Tibial nerve (tissue), 4 donors: ENCODE measurements at regions not wholly inside any gene's neighbourhood (a gene's known extent, or its start where the extent isn't known, plus 50 kb on each side); places are given as distances from the start of the nearest gene placed in this dataset.
A peak's percentile ranks its signal among the peaks of the same experiment; 100 is the strongest.

Source experiments
- DNase-seq, 2 donors: peaks; one replicate each; pipeline ENCODE4 v3.0.0-alpha.2; 2019; ENCODE audit warnings: low spot score in 2 of 2
- H3K27ac ChIP-seq, 4 donors: fragments of 200-600 bp; sonication (generic) in 3 of 4; one replicate each; pipeline ENCODE4 v1.5.1; 2017 to 2019; ENCODE audit warnings: mild to moderate bottlenecking in 1 of 4
- H3K27me3 ChIP-seq, 2 donors: fragments of 200-600 bp; sonication (generic) in 1 of 2; one replicate each; pipeline versions ENCODE4 v1.5.1 to v1.6.0; 2017 to 2019
- H3K36me3 ChIP-seq, 3 donors: fragments of 200-600 bp; sonication (generic); one replicate each; pipeline ENCODE4 v1.5.1; 2018 to 2019
- H3K4me1 ChIP-seq, 4 donors: fragments of 200-600 bp; sonication (generic) in 3 of 4; one replicate each; pipeline ENCODE4 v1.5.1; 2017 to 2019
- H3K4me3 ChIP-seq, 4 donors: fragments of 200-600 bp; sonication (generic) in 3 of 4; one replicate each; pipeline ENCODE4 v1.5.1; 2017 to 2019; ENCODE audit warnings: mild to moderate bottlenecking in 1 of 4, moderate library complexity in 1 of 4
- H3K9me3 ChIP-seq, 4 donors: fragments of 200-600 bp; sonication (generic) in 3 of 4; one replicate each; pipeline ENCODE4 v1.5.1; 2017 to 2019
- CTCF ChIP-seq, 5 experiments: fragments of 200-600 bp in 3 of 5; fragments of 450-650 bp in 2 of 5; sonication (generic) in 3 of 5; IDR thresholded peaks; one replicate each; pipeline ENCODE4 v1.5.1; 2016 to 2019; ENCODE audit warnings: antibody characterized with exemption in 5 of 5, mild to moderate bottlenecking in 3 of 5, moderate library complexity in 2 of 5
- EP300 ChIP-seq, 2 donors: sonication (generic); formaldehyde crosslinking; IDR thresholded peaks; one replicate each; pipeline ENCODE4 v1.6.1; 2017; ENCODE audit warnings: antibody characterized with exemption in 2 of 2, mild to moderate bottlenecking in 1 of 2
- POLR2A ChIP-seq, 2 donors: fragments of 450-650 bp; IDR thresholded peaks; one replicate each; pipeline ENCODE4 v1.6.1; 2017; ENCODE audit warnings: antibody characterized with exemption in 2 of 2, mild to moderate bottlenecking in 2 of 2, moderate library complexity in 2 of 2
- WGBS, 2 donors: methylation state at CpG; one replicate each; pipeline ENCODE4 v1.1.5; 2018; 5-methylcytosine and 5-hydroxymethylcytosine counted together

DNA sequence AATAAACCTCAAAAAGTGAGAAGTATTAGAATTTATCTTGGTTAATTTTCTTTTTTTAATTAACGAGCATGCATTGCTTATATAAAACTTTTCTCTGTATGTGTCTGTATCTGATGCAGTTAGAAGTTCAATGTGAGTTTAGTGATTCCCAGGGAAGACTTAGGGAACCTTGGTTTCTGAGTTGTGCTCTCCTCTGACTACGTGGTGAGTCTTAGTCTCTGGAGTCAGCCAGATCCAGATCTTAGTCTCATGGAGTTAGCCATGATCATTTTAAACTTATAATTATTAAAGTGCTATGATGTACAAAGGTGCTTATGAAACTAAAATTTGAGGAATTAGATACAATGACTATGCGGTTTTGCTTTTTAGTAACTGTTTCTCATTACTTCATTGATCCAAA lies 285.3 kb upstream of the DMRT1 start:
- Histone ChIP-seq H3K27ac (no peak overlapping the region), H3K36me3 (no peaks in the 10 kb centered on the region), H3K27me3 (no peaks in the 10 kb centered on the region), H3K9me3 (no peaks in the 10 kb centered on the region), H3K4me1 (peaks cover 0 to 40% (median 7%) of the 10 kb centered on the region in 4 donors), H3K4me3 (no peak overlapping the region)
- DNase-seq, result no peak
- TF ChIP-seq EP300 (IDR thresholded peaks at IDR 0.05) (no peak), CTCF (IDR thresholded peaks at IDR 0.05) (no peak), POLR2A (IDR thresholded peaks at IDR 0.05) (no peak)
- 80 to 84% methylated on average over 3 of the region's 3 CpGs for WGBS, 2 donors

DNA sequence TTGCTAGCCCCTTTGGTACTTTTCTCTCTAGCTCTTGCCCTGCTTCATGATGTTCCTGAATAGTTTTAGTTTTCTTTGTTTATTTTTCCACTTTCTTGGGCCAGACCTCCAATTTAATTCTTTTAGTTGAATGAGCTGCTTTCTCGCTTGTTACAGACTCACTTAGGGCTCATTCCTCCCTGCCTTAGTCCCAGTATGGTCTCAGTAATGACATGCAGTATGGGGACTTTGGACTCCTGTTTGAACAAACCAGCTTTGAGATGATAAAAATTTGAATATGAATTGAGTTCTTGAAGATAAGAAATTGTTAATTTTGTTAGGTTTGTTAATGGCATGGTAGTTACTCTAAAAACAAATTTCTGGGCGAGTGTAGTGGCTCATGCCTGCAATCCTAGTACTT lies 284.8 kb upstream of the DMRT1 start:
- no peak overlapping the region for H3K27ac ChIP-seq
- H3K36me3 ChIP-seq, result no peaks in the 10 kb centered on the region
- WGBS, 2 donors, result 73 to 85% methylated on average over 2 of the region's 2 CpGs
- no peak for DNase-seq
- H3K9me3 ChIP-seq, result no peaks in the 10 kb centered on the region
- H3K4me1 ChIP-seq, result peaks cover 0 to 45% (median 9%) of the 10 kb centered on the region in 4 donors
- H3K27me3 ChIP-seq, result no peaks in the 10 kb centered on the region
- no peak for TF ChIP-seq POLR2A (IDR thresholded peaks at IDR 0.05)
- no peak for TF ChIP-seq CTCF (IDR thresholded peaks at IDR 0.05)
- TF ChIP-seq EP300 (IDR thresholded peaks at IDR 0.05), result no peak
- H3K4me3 ChIP-seq, result no peak overlapping the region

- no peaks in the 10 kb centered on the region for H3K36me3 ChIP-seq
- no peaks in the 10 kb centered on the region for H3K27me3 ChIP-seq
- H3K27ac ChIP-seq, result no peak overlapping the region
- WGBS, 2 donors, result 94 to 95% methylated on average over 9 of the region's 9 CpGs
- H3K4me1 ChIP-seq, result peaks cover 0 to 43% (median 3%) of the 10 kb centered on the region in 4 donors
- no peaks in the 10 kb centered on the region for H3K9me3 ChIP-seq
- no peak for DNase-seq
- H3K4me3 ChIP-seq, result no peak overlapping the region
- TF ChIP-seq POLR2A (IDR thresholded peaks at IDR 0.05) (no peak), EP300 (IDR thresholded peaks at IDR 0.05) (no peak), CTCF (IDR thresholded peaks at IDR 0.05) (no peak)
Measured at GRCh38 chr9:557601-558201, 283.8 kb upstream of the DMRT1 start.

- WGBS, 2 donors, result 27 to 38% methylated on average over 1 of the region's 1 CpG
- Histone ChIP-seq H3K27me3 (no peaks in the 10 kb centered on the region), H3K36me3 (no peaks in the 10 kb centered on the region), H3K9me3 (no peaks in the 10 kb centered on the region), H3K4me1 (peaks cover 0 to 36% (median 2%) of the 10 kb centered on the region in 4 donors), H3K4me3 (no peak overlapping the region), H3K27ac (peak overlapping the region in 2 of 4 donors; percentile 32 to 68)
- no peak for DNase-seq
- no peak for TF ChIP-seq POLR2A (IDR thresholded peaks at IDR 0.05)
Measured at GRCh38 chr9:561427-561826, 280.1 kb upstream of the DMRT1 start.

- Histone ChIP-seq H3K4me3 (no peak overlapping the region), H3K27ac (peak overlapping the region in 3 of 4 donors; percentile 30 to 89 (median 74)), H3K36me3 (no peaks in the 10 kb centered on the region), H3K4me1 (peaks cover 0 to 29% (median 2%) of the 10 kb centered on the region in 4 donors), H3K9me3 (peaks cover 0 to 5% (median 0%) of the 10 kb centered on the region in 4 donors), H3K27me3 (no peaks in the 10 kb centered on the region)
- DNase-seq, result no peak
- 33 to 34% methylated on average over 1 of the region's 1 CpG for WGBS, 2 donors
- TF ChIP-seq CTCF (IDR thresholded peaks at IDR 0.05), result no peak
- no peak for TF ChIP-seq EP300 (IDR thresholded peaks at IDR 0.05)
- TF ChIP-seq POLR2A (IDR thresholded peaks at IDR 0.05), result no peak
Measured at GRCh38 chr9:563200-563599, 278.3 kb upstream of the DMRT1 start.
